ENCODE measurements at regions not wholly inside any gene's neighbourhood (a gene's known extent, or its start where the extent isn't known, plus 50 kb on each side); places are given as distances from the start of the nearest gene placed in this dataset.

GRCh38 chr12:31872831-31873604 is 86.2 kb upstream of the RESF1 start:
- H3K4me1 ChIP-seq (ENCODE audit: control insufficient read depth in 2 of 2, insufficient read depth in 2 of 2, low read length in 2 of 2), result peaks cover 55 to 72% of the 10 kb centered on the region in 2 donors
- Mint-ChIP-seq H3K27me3 (no peaks in the 10 kb centered on the region), H3K27ac (peak overlapping the region; percentile 69), H3K4me3 (no peak overlapping the region), H3K9me3 (ENCODE audit: insufficient read depth) (peaks cover 5% of the 10 kb centered on the region), H3K4me1 (peaks cover 75% of the 10 kb centered on the region)
- ChIA-PET POLR2A (interaction anchor here (0.8 to 1.5 kb wide), 3 partner anchors 13 to 437 kb away, joined by 3 read pairs; no protein-coding TSS in a partner anchor), CTCF (interaction anchor here (0.5 kb wide), 1 partner anchor 519 kb away, joined by 6 read pairs; no protein-coding TSS in a partner anchor)
- H3K79me2 ChIP-seq (ENCODE audit: control insufficient read depth, insufficient read depth, low read length), result peaks cover 68% of the 10 kb centered on the region
- peaks cover 0 to 37% (median 2%) of the 10 kb centered on the region in 3 donors for H3K9me3 ChIP-seq (ENCODE audit: control extremely low read depth in 1 of 3, control insufficient read depth in 2 of 3, insufficient read depth in 1 of 3, low read length in 2 of 3)
- H2AFZ ChIP-seq (ENCODE audit: insufficient read depth, low read depth, low read length, poor library complexity, severe bottlenecking), result no peak overlapping the region
- 82% methylated on average over 12 of the region's 19 CpGs for WGBS (ENCODE audit: insufficient coverage)
- DNase-seq (no peak), ATAC-seq (ENCODE audit: low read depth) (no peak)
- H3K4me3 ChIP-seq (ENCODE audit: control extremely low read depth in 1 of 5, extremely low read depth in 1 of 5, insufficient read depth in 1 of 5, low read depth in 2 of 5, low read length in 4 of 5), result no peak overlapping the region
- TF ChIP-seq EZH2 (IDR thresholded peaks at IDR 0.05; ENCODE audit: borderline replicate concordance, insufficient read depth, low read depth, low read length, poor library complexity, severe bottlenecking), result no peak
- no peak for TF ChIP-seq CTCF (IDR thresholded peaks at IDR 0.05)
- H3K4me2 ChIP-seq (replicated peaks; ENCODE audit: low read depth, low read length, poor library complexity, severe bottlenecking), result no peak overlapping the region
- H3K27me3 ChIP-seq (replicated peaks in 1 of 4; ENCODE audit: control extremely low read depth in 1 of 4, control insufficient read depth in 3 of 4, insufficient read depth in 4 of 4, low read length in 3 of 4), result no peaks in the 10 kb centered on the region
- H4K20me1 ChIP-seq (ENCODE audit: control insufficient read depth, insufficient read depth, low read length, poor library complexity, severe bottlenecking), result no peaks in the 10 kb centered on the region
- H3K9ac ChIP-seq (ENCODE audit: low read length), result no peak overlapping the region
- peaks cover 10 to 40% of the 10 kb centered on the region in 2 experiments for H3K36me3 ChIP-seq (replicated peaks in 1 of 2; ENCODE audit: control extremely low read depth in 1 of 2, control insufficient read depth in 1 of 2, extremely low read depth in 1 of 2, insufficient read depth in 2 of 2, low read length in 1 of 2)
- intact Hi-C loops (cut with micrococcal nuclease), result no loop called here
- peak overlapping the region in 1 of 2 donors; percentile 100 for H3K27ac ChIP-seq (ENCODE audit: low read length in 2 of 2)

GRCh38 chr12:31869972-31870371 is 89.2 kb upstream of the RESF1 start:
- Histone ChIP-seq H3K27ac (ENCODE audit: low read length in 2 of 2) (no peak overlapping the region), H3K36me3 (replicated peaks in 1 of 2; ENCODE audit: control extremely low read depth in 1 of 2, control insufficient read depth in 1 of 2, extremely low read depth in 1 of 2, insufficient read depth in 2 of 2, low read length in 1 of 2) (peaks cover 11 to 34% of the 10 kb centered on the region in 2 experiments), H3K9ac (ENCODE audit: low read length) (no peak overlapping the region), H3K4me2 (replicated peaks; ENCODE audit: low read depth, low read length, poor library complexity, severe bottlenecking) (no peak overlapping the region), H4K20me1 (ENCODE audit: control insufficient read depth, insufficient read depth, low read length, poor library complexity, severe bottlenecking) (no peaks in the 10 kb centered on the region), H3K79me2 (ENCODE audit: control insufficient read depth, insufficient read depth, low read length) (peaks cover 68% of the 10 kb centered on the region), H3K27me3 (replicated peaks in 1 of 4; ENCODE audit: control extremely low read depth in 1 of 4, control insufficient read depth in 3 of 4, insufficient read depth in 4 of 4, low read length in 3 of 4) (no peaks in the 10 kb centered on the region), H3K4me3 (ENCODE audit: control extremely low read depth in 1 of 5, extremely low read depth in 1 of 5, insufficient read depth in 1 of 5, low read depth in 2 of 5, low read length in 4 of 5) (no peak overlapping the region), H3K4me1 (ENCODE audit: control insufficient read depth in 2 of 2, insufficient read depth in 2 of 2, low read length in 2 of 2) (peaks cover 47 to 59% of the 10 kb centered on the region in 2 donors), H3K9me3 (ENCODE audit: control extremely low read depth in 1 of 3, control insufficient read depth in 2 of 3, insufficient read depth in 1 of 3, low read length in 2 of 3) (peaks cover 0 to 52% (median 5%) of the 10 kb centered on the region in 3 donors), H2AFZ (ENCODE audit: insufficient read depth, low read depth, low read length, poor library complexity, severe bottlenecking) (no peak overlapping the region)
- ChIA-PET POLR2A (interaction anchor here (0.6 to 0.9 kb wide), 3 partner anchors 26 to 81 kb away, joined by 3 to 6 read pairs (median 3); no protein-coding TSS in a partner anchor), CTCF (no interaction called here)
- intact Hi-C loops (cut with micrococcal nuclease), result loop anchor here (5.0 kb wide), 1 partner anchor 38 kb away; no protein-coding TSS in a partner anchor
- ATAC-seq (ENCODE audit: low read depth) (no peak), DNase-seq (no peak)
- H3K27me3 Mint-ChIP-seq, result no peaks in the 10 kb centered on the region
- peaks cover 66% of the 10 kb centered on the region for H3K4me1 Mint-ChIP-seq
- no CpG with 5 or more reads among the region's 2 CpGs for WGBS (ENCODE audit: insufficient coverage)
- H3K9me3 Mint-ChIP-seq (ENCODE audit: insufficient read depth), result peaks cover 5% of the 10 kb centered on the region
- H3K27ac Mint-ChIP-seq, result peak overlapping the region; percentile 32
- TF ChIP-seq EZH2 (IDR thresholded peaks at IDR 0.05; ENCODE audit: borderline replicate concordance, insufficient read depth, low read depth, low read length, poor library complexity, severe bottlenecking) (no peak), CTCF (IDR thresholded peaks at IDR 0.05) (no peak)
- H3K4me3 Mint-ChIP-seq, result no peak overlapping the region

All from B cell (primary cell).